H1 (cell line): ENCODE measurements at regions not wholly inside any gene's neighbourhood (a gene's known extent, or its start where the extent isn't known, plus 50 kb on each side); places are given as distances from the start of the nearest gene placed in this dataset.

Experiments used
- CTCF ChIA-PET: fragments of 300-600 bp; sonication (Branson Sonifier 250); formaldehyde crosslinking; loops from one replicate; lab custom pipeline; 2021; ENCODE audit not compliant: partially characterized antibody; lab: Charles Lee
- POLR2A ChIA-PET: fragments of 300-600 bp; sonication (Branson Sonifier 250); formaldehyde crosslinking; loops from one replicate; lab custom pipeline; 2021; ENCODE audit warnings: inconsistent platforms; ENCODE audit not compliant: partially characterized antibody; lab: Charles Lee
- DNase-seq, 2 experiments: peaks; one replicate each; pipeline versions ENCODE4 v3.0.0 to v3.0.0-alpha.2; 2010 to 2022; ENCODE audit warnings: low spot score in 2 of 2, low read depth in 1 of 2, mixed read lengths in 1 of 2
- FAIRE-seq: peaks from 2 replicates; lab custom pipeline; 2011; peaks lifted over from hg19 to GRCh38; lab: Jason Lieb, UNC
- H2AFZ ChIP-seq: 2 replicates; pipeline ENCODE4 v1.8.1; 2012; ENCODE audit warnings: low read length, inconsistent platforms
- H2AK5ac ChIP-seq: 2 replicates; pipeline ENCODE4 v1.6.1; 2013; ENCODE audit warnings: low read depth, low read length
- H2BK120ac ChIP-seq: replicated peaks from 2 replicates; pipeline ENCODE3; 2013; ENCODE audit warnings: low read depth, low read length, inconsistent platforms
- H2BK12ac ChIP-seq: 2 replicates; pipeline ENCODE4 v1.6.1; 2013; ENCODE audit warnings: low read depth, low read length
- H2BK15ac ChIP-seq: 2 replicates; pipeline ENCODE4 v1.6.1; 2013; ENCODE audit warnings: low read length
- H2BK20ac ChIP-seq: 2 replicates; pipeline ENCODE4 v1.6.1; 2013; ENCODE audit warnings: low read length
- H2BK5ac ChIP-seq: 2 replicates; pipeline ENCODE4 v1.6.1; 2013; ENCODE audit warnings: low read depth, low read length
- H3K14ac ChIP-seq: 2 replicates; pipeline ENCODE4 v1.6.1; 2013; ENCODE audit warnings: inconsistent platforms; ENCODE audit not compliant: insufficient read length
- H3K18ac ChIP-seq: 2 replicates; pipeline ENCODE4 v1.6.1; 2013; ENCODE audit warnings: low read length; ENCODE audit errors: extremely low read depth
- H3K23ac ChIP-seq: 2 replicates; pipeline ENCODE4 v1.6.1; 2013; ENCODE audit warnings: inconsistent platforms; ENCODE audit not compliant: insufficient read length
- H3K23me2 ChIP-seq: 2 replicates; pipeline ENCODE4 v1.6.1; 2013; ENCODE audit warnings: low read depth, low read length
- H3K27ac ChIP-seq: 2 replicates; pipeline ENCODE4 v1.6.1; 2011; ENCODE audit warnings: low read depth, low read length, inconsistent platforms
- H3K27me3 ChIP-seq, 4 experiments: replicated peaks in 1 of 4; 1 replicate in 1 of 4; 2 replicates in 3 of 4; pipeline versions ENCODE4 v1.6.1 to v1.8.1; 2011 to 2013; ENCODE audit warnings: low read length in 3 of 4, mild to moderate bottlenecking in 3 of 4, inconsistent platforms in 2 of 4, mixed read lengths in 2 of 4, moderate library complexity in 1 of 4; ENCODE audit not compliant: control insufficient read depth in 3 of 4, insufficient read depth in 3 of 4; ENCODE audit errors: extremely low read depth in 1 of 4
- H3K36me3 ChIP-seq, 4 experiments: 2 replicates each; pipeline versions ENCODE4 v1.6.1 to v1.8.1; 2011 to 2013; ENCODE audit warnings: mild to moderate bottlenecking in 4 of 4, low read length in 3 of 4, moderate library complexity in 2 of 4, control low read depth in 1 of 4, inconsistent platforms in 1 of 4; ENCODE audit not compliant: insufficient read depth in 4 of 4, control insufficient read depth in 2 of 4
- H3K4ac ChIP-seq: replicated peaks from 2 replicates; pipeline ENCODE3; 2013; ENCODE audit warnings: low read length, low read depth, mixed read lengths, inconsistent platforms; ENCODE audit not compliant: insufficient read length
- H3K4me1 ChIP-seq, 4 experiments: replicated peaks in 1 of 4; 1 replicate in 1 of 4; 2 replicates in 3 of 4; pipeline versions ENCODE4 v1.6.1 to v1.8.1; 2011 to 2013; ENCODE audit warnings: low read length in 3 of 4, inconsistent platforms in 2 of 4, mixed read lengths in 1 of 4; ENCODE audit not compliant: insufficient read depth in 4 of 4, control insufficient read depth in 3 of 4
- H3K4me2 ChIP-seq, 2 experiments: 2 replicates each; pipeline versions ENCODE4 v1.6.1 to v1.8.1; 2011 to 2013; ENCODE audit warnings: low read depth in 2 of 2, low read length in 2 of 2, control low read depth in 1 of 2, inconsistent platforms in 1 of 2, mild to moderate bottlenecking in 1 of 2; ENCODE audit not compliant: insufficient read depth in 1 of 2
- H3K4me3 ChIP-seq, 4 experiments: fragments of 200-600, 300-600 bp in 1 of 4; sonication (generic), shearing (Covaris generic), sonication (Bioruptor Twin) in 1 of 4; 2 replicates each; pipeline versions ENCODE4 v1.5.1 to v1.8.1; 2011 to 2016; ENCODE audit warnings: low read length in 4 of 4, low read depth in 3 of 4, control low read depth in 2 of 4, inconsistent platforms in 2 of 4, mild to moderate bottlenecking in 2 of 4, mixed read lengths in 1 of 4, moderate library complexity in 1 of 4; ENCODE audit not compliant: insufficient read depth in 2 of 4; ENCODE audit errors: extremely low read depth in 1 of 4
- H3K56ac ChIP-seq: replicated peaks from 2 replicates; pipeline ENCODE3; 2013; ENCODE audit warnings: low read depth, mild to moderate bottlenecking, mixed read lengths, low read length, inconsistent platforms; ENCODE audit not compliant: insufficient read length
- H3K79me1 ChIP-seq: 2 replicates; pipeline ENCODE4 v1.6.1; 2013; ENCODE audit warnings: low read depth, low read length, control low read depth
- H3K79me2 ChIP-seq, 2 experiments: 2 replicates each; pipeline versions ENCODE4 v1.6.1 to v1.8.1; 2012 to 2013; ENCODE audit warnings: low read length in 2 of 2, mild to moderate bottlenecking in 2 of 2, inconsistent platforms in 1 of 2; ENCODE audit not compliant: insufficient read depth in 2 of 2, control insufficient read depth in 1 of 2
- H3K9ac ChIP-seq, 4 experiments: replicated peaks in 1 of 4; 1 replicate in 1 of 4; 2 replicates in 3 of 4; pipeline versions ENCODE4 v1.6.1 to v1.8.1; 2011 to 2013; ENCODE audit warnings: low read depth in 3 of 4, low read length in 3 of 4, control low read depth in 2 of 4, mild to moderate bottlenecking in 2 of 4, moderate library complexity in 2 of 4, inconsistent platforms in 1 of 4; ENCODE audit errors: extremely low read depth in 1 of 4
- H3K9me3 ChIP-seq, 2 experiments: 2 replicates each; pipeline versions ENCODE4 v1.6.1 to v1.8.1; 2012 to 2013; ENCODE audit warnings: mild to moderate bottlenecking in 2 of 2, moderate library complexity in 2 of 2, control low read depth in 1 of 2, inconsistent platforms in 1 of 2, low read depth in 1 of 2, low read length in 1 of 2, mixed read lengths in 1 of 2; ENCODE audit not compliant: insufficient read depth in 2 of 2
- H4K20me1 ChIP-seq, 2 experiments: replicated peaks in 1 of 2; 2 replicates each; pipeline versions ENCODE3 to v1.8.1; 2011 to 2013; ENCODE audit warnings: inconsistent platforms in 2 of 2, low read length in 2 of 2, mild to moderate bottlenecking in 1 of 2; ENCODE audit not compliant: insufficient read depth in 2 of 2, control insufficient read depth in 1 of 2
- H4K5ac ChIP-seq: 2 replicates; pipeline ENCODE4 v1.6.1; 2013; ENCODE audit warnings: low read length, low read depth, mixed read lengths, inconsistent platforms; ENCODE audit not compliant: insufficient read length
- H4K8ac ChIP-seq: 2 replicates; pipeline ENCODE4 v1.8.0; 2013; ENCODE audit warnings: mild to moderate bottlenecking, moderate library complexity, low read length, inconsistent platforms; ENCODE audit not compliant: insufficient read depth; ENCODE audit errors: extremely low read depth
- H4K91ac ChIP-seq: replicated peaks from 2 replicates; pipeline ENCODE3; 2013; ENCODE audit warnings: low read length, mixed read lengths, inconsistent platforms; ENCODE audit not compliant: insufficient read length
- CTBP2 ChIP-seq: IDR thresholded peaks from 2 replicates; pipeline ENCODE4 v1.7.0; 2011; ENCODE audit warnings: borderline replicate concordance, mild to moderate bottlenecking, moderate library complexity, mixed read lengths, low read length; ENCODE audit not compliant: insufficient read depth, insufficient read length
- KDM5A ChIP-seq: fragments of 200-600 bp; IDR thresholded peaks from 2 replicates; pipeline ENCODE4 v1.7.1; 2012; ENCODE audit warnings: mild to moderate bottlenecking, low read length, inconsistent platforms, mixed read lengths
- NANOG ChIP-seq: IDR thresholded peaks from 2 replicates; pipeline ENCODE4 v1.6.1; 2011; ENCODE audit warnings: low read length, low read depth, mild to moderate bottlenecking, inconsistent platforms; ENCODE audit not compliant: insufficient read depth, poor library complexity, severe bottlenecking
- WGBS, 2 experiments: shearing (Covaris generic) in 1 of 2; methylation state at CpG; one replicate each; pipeline versions ENCODE4 v1.1.6 to v1.1.7; 2013 to 2015; ENCODE audit warnings: low lambda C conversion rate in 2 of 2, mixed read lengths in 2 of 2, inconsistent platforms in 1 of 2, low coverage in 1 of 2, missing lambda C conversion rate in 1 of 2; ENCODE audit not compliant: insufficient replicate concordance in 2 of 2, insufficient coverage in 1 of 2, insufficient read length in 1 of 2; ENCODE audit errors: extremely low coverage in 1 of 2, missing lambda C conversion rate in 1 of 2; 5-methylcytosine and 5-hydroxymethylcytosine counted together
- TF ChIP-seq, protein P1 (sequence below), 3 experiments: IDR thresholded peaks; 1 replicate in 2 of 3; 2 replicates in 1 of 3; pipeline versions ENCODE4 v1.5.1 to v1.6.1; 2011; ENCODE audit warnings: low read length in 3 of 3, mild to moderate bottlenecking in 3 of 3, inconsistent platforms in 2 of 3, low read depth in 1 of 3, moderate library complexity in 1 of 3; ENCODE audit not compliant: insufficient read depth in 1 of 3; ENCODE audit errors: control extremely low read depth in 1 of 3

DNA sequence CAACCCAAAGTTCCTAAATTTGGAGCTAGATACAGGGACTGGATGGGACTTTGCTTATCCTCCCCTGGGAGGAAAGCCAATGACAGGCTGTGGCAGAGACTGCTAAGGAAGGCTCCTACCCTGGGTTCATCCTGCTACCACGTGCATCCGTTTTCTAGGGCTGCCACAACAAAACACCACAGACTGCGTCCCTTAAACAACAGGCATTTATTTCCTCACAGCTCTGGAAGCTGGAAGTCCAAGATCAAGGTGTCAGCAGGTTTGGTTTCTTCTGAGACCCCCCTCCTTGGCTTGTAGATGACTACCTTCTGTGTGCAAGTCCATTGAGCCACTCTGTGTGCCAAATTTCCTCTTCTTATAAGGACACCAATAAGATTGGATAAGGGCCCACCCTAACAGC, 263.9 kb downstream of the FAM43A start:
- no peak overlapping the region for H2BK5ac ChIP-seq
- POLR2A ChIA-PET: no interaction called here
- peaks cover 0 to 3% of the 10 kb centered on the region in 2 experiments; a peak in 1 of 4 replicates for H3K9me3 ChIP-seq
- FAIRE-seq: no peak
- H2AK5ac ChIP-seq: no peak overlapping the region
- no peak overlapping the region for H4K91ac ChIP-seq
- no peak overlapping the region for H2AFZ ChIP-seq
- H3K9ac ChIP-seq: no peak overlapping the region
- no peak overlapping the region for H3K27ac ChIP-seq
- no peaks in the 10 kb centered on the region for H4K20me1 ChIP-seq
- no peak overlapping the region for H2BK120ac ChIP-seq
- no peaks in the 10 kb centered on the region; the same call in 1 of the 2 replicates for H3K23me2 ChIP-seq
- H3K36me3 ChIP-seq: no peaks in the 10 kb centered on the region
- H3K4me1 ChIP-seq: peaks cover 0 to 3% (median 0%) of the 10 kb centered on the region in 4 experiments; a peak in 1 of 7 replicates
- H4K8ac ChIP-seq: no peak overlapping the region
- DNase-seq: no peak
- no peak overlapping the region for H2BK20ac ChIP-seq
- no peak overlapping the region for H2BK15ac ChIP-seq
- H3K4ac ChIP-seq: no peak overlapping the region
- H3K14ac ChIP-seq: no peak overlapping the region
- no peak overlapping the region for H4K5ac ChIP-seq
- H2BK12ac ChIP-seq: no peak overlapping the region
- TF ChIP-seq CTBP2 (no peak), NANOG (no peak), KDM5A (no peak)
- TF ChIP-seq, protein P1, sequence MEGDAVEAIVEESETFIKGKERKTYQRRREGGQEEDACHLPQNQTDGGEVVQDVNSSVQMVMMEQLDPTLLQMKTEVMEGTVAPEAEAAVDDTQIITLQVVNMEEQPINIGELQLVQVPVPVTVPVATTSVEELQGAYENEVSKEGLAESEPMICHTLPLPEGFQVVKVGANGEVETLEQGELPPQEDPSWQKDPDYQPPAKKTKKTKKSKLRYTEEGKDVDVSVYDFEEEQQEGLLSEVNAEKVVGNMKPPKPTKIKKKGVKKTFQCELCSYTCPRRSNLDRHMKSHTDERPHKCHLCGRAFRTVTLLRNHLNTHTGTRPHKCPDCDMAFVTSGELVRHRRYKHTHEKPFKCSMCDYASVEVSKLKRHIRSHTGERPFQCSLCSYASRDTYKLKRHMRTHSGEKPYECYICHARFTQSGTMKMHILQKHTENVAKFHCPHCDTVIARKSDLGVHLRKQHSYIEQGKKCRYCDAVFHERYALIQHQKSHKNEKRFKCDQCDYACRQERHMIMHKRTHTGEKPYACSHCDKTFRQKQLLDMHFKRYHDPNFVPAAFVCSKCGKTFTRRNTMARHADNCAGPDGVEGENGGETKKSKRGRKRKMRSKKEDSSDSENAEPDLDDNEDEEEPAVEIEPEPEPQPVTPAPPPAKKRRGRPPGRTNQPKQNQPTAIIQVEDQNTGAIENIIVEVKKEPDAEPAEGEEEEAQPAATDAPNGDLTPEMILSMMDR (IDR thresholded peaks at IDR 0.05; ENCODE audit: control extremely low read depth in 1 of 3, insufficient read depth in 1 of 3, low read depth in 1 of 3, low read length in 3 of 3): no peak
- no peaks in the 10 kb centered on the region; a peak in 1 of 7 replicates for H3K27me3 ChIP-seq
- H3K79me1 ChIP-seq: no peaks in the 10 kb centered on the region
- no peaks in the 10 kb centered on the region for H3K79me2 ChIP-seq
- CTCF ChIA-PET: interaction anchor here (0.7 to 1.2 kb wide), 2 partner anchors 13 to 55 kb away, joined by 3 to 4 read pairs; no protein-coding TSS in a partner anchor
- no peak overlapping the region for H3K23ac ChIP-seq
- WGBS, 2 experiments: 75% methylated on average over 3 of the region's 3 CpGs; no CpG with 5 or more reads in 1 of the 2 experiments
- no peak overlapping the region for H3K56ac ChIP-seq
- H3K18ac ChIP-seq: no peak overlapping the region
- no peak overlapping the region for H3K4me3 ChIP-seq
- H3K4me2 ChIP-seq: no peak overlapping the region
